ENCODE measurements at regions not wholly inside any gene's neighbourhood (a gene's known extent, or its start where the extent isn't known, plus 50 kb on each side); places are given as distances from the start of the nearest gene placed in this dataset.

DNA sequence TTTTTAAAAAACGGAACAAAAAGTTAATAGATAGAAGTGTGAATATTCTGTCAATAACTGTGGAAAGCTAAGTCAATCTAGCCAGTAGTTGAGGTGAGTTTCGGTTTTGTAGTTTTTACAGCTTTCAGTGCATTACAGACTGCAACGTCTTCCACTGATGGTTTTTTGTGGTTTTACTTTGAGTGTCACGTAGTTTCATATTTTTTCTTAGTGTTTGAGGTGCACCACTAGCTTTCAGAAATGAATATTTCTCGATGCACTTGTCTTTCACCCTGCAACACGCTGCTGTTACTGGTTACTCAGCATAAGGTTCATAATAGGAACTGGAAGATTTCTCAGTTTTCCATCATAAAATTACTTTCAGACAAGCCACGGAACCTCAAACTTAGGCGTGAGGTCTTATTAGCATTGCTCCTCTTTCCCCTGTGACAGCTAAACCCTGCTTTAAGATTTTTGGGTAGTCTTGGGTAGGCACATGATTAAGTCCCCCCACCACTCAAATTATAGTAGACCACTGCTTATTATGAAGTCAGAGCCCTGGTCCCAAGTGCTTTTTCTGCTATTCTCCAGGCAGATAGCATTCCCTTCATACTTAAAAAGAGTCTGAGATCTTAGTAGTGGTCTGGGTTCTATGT is 1412.7 kb downstream of the KCNT2 start:
- Histone ChIP-seq H3K36me3 (no peaks in the 10 kb centered on the region), H3K27ac (no peak overlapping the region), H3K9me3 (no peaks in the 10 kb centered on the region), H3K27me3 (no peaks in the 10 kb centered on the region), H3K4me1 (no peaks in the 10 kb centered on the region), H3K4me3 (replicated peaks in 1 of 3) (no peak overlapping the region)
- DNase-seq = no peak
- intact Hi-C loops (cut with DNase I) = no loop called here
- 79 to 89% methylated on average over 8 of the region's 8 CpGs for WGBS, 2 donors
- no peak for TF ChIP-seq POLR2A (IDR thresholded peaks at IDR 0.05)
- TF ChIP-seq, protein P1, sequence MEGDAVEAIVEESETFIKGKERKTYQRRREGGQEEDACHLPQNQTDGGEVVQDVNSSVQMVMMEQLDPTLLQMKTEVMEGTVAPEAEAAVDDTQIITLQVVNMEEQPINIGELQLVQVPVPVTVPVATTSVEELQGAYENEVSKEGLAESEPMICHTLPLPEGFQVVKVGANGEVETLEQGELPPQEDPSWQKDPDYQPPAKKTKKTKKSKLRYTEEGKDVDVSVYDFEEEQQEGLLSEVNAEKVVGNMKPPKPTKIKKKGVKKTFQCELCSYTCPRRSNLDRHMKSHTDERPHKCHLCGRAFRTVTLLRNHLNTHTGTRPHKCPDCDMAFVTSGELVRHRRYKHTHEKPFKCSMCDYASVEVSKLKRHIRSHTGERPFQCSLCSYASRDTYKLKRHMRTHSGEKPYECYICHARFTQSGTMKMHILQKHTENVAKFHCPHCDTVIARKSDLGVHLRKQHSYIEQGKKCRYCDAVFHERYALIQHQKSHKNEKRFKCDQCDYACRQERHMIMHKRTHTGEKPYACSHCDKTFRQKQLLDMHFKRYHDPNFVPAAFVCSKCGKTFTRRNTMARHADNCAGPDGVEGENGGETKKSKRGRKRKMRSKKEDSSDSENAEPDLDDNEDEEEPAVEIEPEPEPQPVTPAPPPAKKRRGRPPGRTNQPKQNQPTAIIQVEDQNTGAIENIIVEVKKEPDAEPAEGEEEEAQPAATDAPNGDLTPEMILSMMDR (IDR thresholded peaks at IDR 0.05) = no peak

DNA sequence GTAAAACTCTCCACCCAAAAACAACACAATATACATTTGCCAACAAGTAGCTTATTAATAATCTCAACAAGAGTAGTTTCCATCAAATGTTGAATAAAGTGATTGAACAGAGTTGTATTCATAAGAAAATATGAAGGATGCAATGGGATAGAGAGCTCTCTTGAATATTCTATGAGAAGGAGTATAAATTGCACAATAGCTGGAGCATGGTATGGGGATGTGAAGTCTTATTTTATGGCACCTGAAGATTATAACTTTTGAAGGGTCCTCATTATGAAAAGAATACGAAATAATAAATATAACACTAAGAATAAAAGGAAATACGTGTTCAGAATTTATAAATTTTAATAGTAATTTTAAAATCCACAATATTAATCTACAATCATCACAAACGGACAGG is 1415.1 kb downstream of the KCNT2 start:
- TF ChIP-seq, protein P1 (IDR thresholded peaks at IDR 0.05) = no peak
- no peak for TF ChIP-seq POLR2A (IDR thresholded peaks at IDR 0.05)
- 85 to 90% methylated on average over 3 of the region's 3 CpGs for WGBS, 2 donors
- Histone ChIP-seq H3K27ac (no peak overlapping the region), H3K4me1 (no peaks in the 10 kb centered on the region), H3K27me3 (no peaks in the 10 kb centered on the region), H3K9me3 (no peaks in the 10 kb centered on the region), H3K4me3 (replicated peaks in 1 of 3) (no peak overlapping the region), H3K36me3 (no peaks in the 10 kb centered on the region)
- intact Hi-C loops (cut with DNase I) = no loop called here
- no peak for DNase-seq

DNA sequence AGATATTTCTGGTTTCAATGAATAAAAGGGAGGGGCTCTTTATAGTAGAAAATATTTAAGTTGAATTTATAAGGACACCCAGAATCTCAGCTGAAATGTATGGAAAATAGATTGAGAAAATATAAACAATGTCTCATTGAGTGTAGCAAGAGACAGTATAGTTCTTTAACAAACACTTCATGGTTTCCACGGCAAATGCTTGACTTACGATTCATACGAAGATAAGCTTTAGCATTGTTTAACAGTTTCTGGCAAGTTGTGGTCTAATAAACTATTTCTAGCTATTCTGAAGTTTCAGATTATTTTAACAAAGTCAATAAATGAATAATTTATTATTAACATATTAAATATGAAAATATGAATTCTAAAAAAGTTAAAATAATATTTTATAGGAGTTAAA is 1419.4 kb downstream of the KCNT2 start:
- 73 to 77% methylated on average over 3 of the region's 3 CpGs for WGBS, 2 donors
- H3K4me1 ChIP-seq = no peaks in the 10 kb centered on the region
- intact Hi-C loops (cut with DNase I) = no loop called here
- H3K9me3 ChIP-seq = no peaks in the 10 kb centered on the region
- DNase-seq = no peak
- H3K27me3 ChIP-seq = no peaks in the 10 kb centered on the region
- TF ChIP-seq, protein P1 (IDR thresholded peaks at IDR 0.05) = no peak
- TF ChIP-seq POLR2A (IDR thresholded peaks at IDR 0.05) = no peak
- H3K27ac ChIP-seq = no peak overlapping the region
- H3K4me3 ChIP-seq (replicated peaks in 1 of 3) = no peak overlapping the region
- H3K36me3 ChIP-seq = no peaks in the 10 kb centered on the region

DNA sequence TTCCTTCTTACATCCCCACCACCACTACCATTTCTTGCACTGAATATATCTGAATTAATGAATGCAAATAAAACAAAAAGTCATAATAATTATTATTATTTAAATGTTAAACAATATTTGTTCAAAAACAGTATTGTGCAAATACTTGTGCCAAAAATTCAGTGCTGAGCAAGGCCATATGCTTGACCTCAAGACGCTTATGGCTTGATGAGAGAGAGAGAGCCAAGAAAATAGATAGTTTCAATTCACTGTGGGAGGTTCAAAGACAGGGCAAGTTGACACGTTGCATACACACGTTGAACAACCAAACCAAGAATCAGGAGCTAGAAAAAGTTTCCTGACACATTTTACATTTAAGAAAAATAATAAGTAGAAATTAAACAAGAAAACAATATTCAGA is 1421.7 kb downstream of the KCNT2 start:
- no peak for TF ChIP-seq POLR2A (IDR thresholded peaks at IDR 0.05)
- TF ChIP-seq, protein P1 (IDR thresholded peaks at IDR 0.05) = no peak
- H3K4me1 ChIP-seq = no peaks in the 10 kb centered on the region
- no peak for DNase-seq
- H3K9me3 ChIP-seq = no peaks in the 10 kb centered on the region
- intact Hi-C loops (cut with DNase I) = no loop called here
- H3K27ac ChIP-seq = no peak overlapping the region
- no peaks in the 10 kb centered on the region for H3K27me3 ChIP-seq
- H3K36me3 ChIP-seq = no peaks in the 10 kb centered on the region
- H3K4me3 ChIP-seq (replicated peaks in 1 of 3) = no peak overlapping the region
- WGBS, 2 donors = 71 to 73% methylated on average over 3 of the region's 3 CpGs

DNA sequence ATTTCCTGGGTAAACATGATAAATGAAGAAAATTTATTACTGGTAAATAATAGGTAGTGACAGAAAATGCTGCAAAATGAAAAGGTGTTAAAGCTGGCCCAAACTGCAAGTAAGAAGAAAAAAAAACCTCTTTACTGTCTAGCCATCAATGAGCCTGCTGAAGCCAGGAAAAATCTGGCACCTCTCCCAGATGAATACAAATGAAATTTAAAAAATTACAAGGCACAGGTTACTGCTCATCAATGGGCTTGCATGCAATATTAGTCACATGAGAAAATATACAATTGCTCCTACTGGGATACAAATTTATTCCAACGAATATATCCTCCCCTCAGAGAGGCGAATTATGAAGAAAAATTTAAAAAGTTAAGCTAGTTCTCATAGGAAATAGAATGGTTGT is 1422.5 kb downstream of the KCNT2 start:
- Histone ChIP-seq H3K27me3 (no peaks in the 10 kb centered on the region), H3K4me3 (replicated peaks in 1 of 3) (no peak overlapping the region), H3K9me3 (no peaks in the 10 kb centered on the region), H3K4me1 (no peaks in the 10 kb centered on the region), H3K27ac (no peak overlapping the region), H3K36me3 (no peaks in the 10 kb centered on the region)
- 73 to 80% methylated on average over 2 of the region's 2 CpGs for WGBS, 2 donors
- no peak for DNase-seq
- TF ChIP-seq POLR2A (IDR thresholded peaks at IDR 0.05) = no peak
- TF ChIP-seq, protein P1 (IDR thresholded peaks at IDR 0.05) = no peak
- intact Hi-C loops (cut with DNase I) = no loop called here

Measured in thyroid gland (tissue), 4 donors.